ENCODE measurements at regions not wholly inside any gene's neighbourhood (a gene's known extent, or its start where the extent isn't known, plus 50 kb on each side); places are given as distances from the start of the nearest gene placed in this dataset.

- no peak for ATAC-seq
- Histone ChIP-seq H3K9me3 (no peaks in the 10 kb centered on the region), H3K4me1 (no peaks in the 10 kb centered on the region), H3K4me2 (no peak overlapping the region), H3K27ac (no peak overlapping the region), H3K4me3 (no peak overlapping the region)
- ChIA-PET CTCF (no interaction called here), POLR2A (no interaction called here)
- no peak for TF ChIP-seq TP53 (CRISPR knock-in tag; IDR thresholded peaks at IDR 0.05)
- TF ChIP-seq HMGXB4 (CRISPR knock-in tag; IDR thresholded peaks at IDR 0.05; ENCODE audit: borderline replicate concordance): no peak
- TF ChIP-seq JUNB (IDR thresholded peaks at IDR 0.05): no peak
- no peak for TF ChIP-seq KDM5A (IDR thresholded peaks at IDR 0.05)
- no peak for TF ChIP-seq RAD21 (conservative IDR thresholded peaks at IDR 0.05 in 1 of 2, IDR thresholded peaks at IDR 0.05 in 1 of 2)
- TF ChIP-seq FOSL2 (IDR thresholded peaks at IDR 0.05): no peak
- TF ChIP-seq FOSL2 (CRISPR knock-in tag; IDR thresholded peaks at IDR 0.05): no peak
- TF ChIP-seq RARB (CRISPR knock-in tag; IDR thresholded peaks at IDR 0.05): no peak
- TF ChIP-seq PHF8 (IDR thresholded peaks at IDR 0.05; ENCODE audit: borderline replicate concordance, low read depth): no peak
- TF ChIP-seq, protein P1, sequence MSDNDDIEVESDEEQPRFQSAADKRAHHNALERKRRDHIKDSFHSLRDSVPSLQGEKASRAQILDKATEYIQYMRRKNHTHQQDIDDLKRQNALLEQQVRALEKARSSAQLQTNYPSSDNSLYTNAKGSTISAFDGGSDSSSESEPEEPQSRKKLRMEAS (IDR thresholded peaks at IDR 0.05): no peak
- no peak for TF ChIP-seq NR3C1 (IDR thresholded peaks at IDR 0.05)
- TF ChIP-seq BCL3 (IDR thresholded peaks at IDR 0.05): no peak
- TF ChIP-seq, protein P2, sequence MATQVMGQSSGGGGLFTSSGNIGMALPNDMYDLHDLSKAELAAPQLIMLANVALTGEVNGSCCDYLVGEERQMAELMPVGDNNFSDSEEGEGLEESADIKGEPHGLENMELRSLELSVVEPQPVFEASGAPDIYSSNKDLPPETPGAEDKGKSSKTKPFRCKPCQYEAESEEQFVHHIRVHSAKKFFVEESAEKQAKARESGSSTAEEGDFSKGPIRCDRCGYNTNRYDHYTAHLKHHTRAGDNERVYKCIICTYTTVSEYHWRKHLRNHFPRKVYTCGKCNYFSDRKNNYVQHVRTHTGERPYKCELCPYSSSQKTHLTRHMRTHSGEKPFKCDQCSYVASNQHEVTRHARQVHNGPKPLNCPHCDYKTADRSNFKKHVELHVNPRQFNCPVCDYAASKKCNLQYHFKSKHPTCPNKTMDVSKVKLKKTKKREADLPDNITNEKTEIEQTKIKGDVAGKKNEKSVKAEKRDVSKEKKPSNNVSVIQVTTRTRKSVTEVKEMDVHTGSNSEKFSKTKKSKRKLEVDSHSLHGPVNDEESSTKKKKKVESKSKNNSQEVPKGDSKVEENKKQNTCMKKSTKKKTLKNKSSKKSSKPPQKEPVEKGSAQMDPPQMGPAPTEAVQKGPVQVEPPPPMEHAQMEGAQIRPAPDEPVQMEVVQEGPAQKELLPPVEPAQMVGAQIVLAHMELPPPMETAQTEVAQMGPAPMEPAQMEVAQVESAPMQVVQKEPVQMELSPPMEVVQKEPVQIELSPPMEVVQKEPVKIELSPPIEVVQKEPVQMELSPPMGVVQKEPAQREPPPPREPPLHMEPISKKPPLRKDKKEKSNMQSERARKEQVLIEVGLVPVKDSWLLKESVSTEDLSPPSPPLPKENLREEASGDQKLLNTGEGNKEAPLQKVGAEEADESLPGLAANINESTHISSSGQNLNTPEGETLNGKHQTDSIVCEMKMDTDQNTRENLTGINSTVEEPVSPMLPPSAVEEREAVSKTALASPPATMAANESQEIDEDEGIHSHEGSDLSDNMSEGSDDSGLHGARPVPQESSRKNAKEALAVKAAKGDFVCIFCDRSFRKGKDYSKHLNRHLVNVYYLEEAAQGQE (IDR thresholded peaks at IDR 0.05): no peak
- no peak for TF ChIP-seq CBX2 (IDR thresholded peaks at IDR 0.05; ENCODE audit: borderline replicate concordance, low read depth)
- TF ChIP-seq RNF2 (IDR thresholded peaks at IDR 0.05; ENCODE audit: borderline replicate concordance, low read depth): no peak
- TF ChIP-seq SMC3 (IDR thresholded peaks at IDR 0.05): no peak
- TF ChIP-seq MAZ (IDR thresholded peaks at IDR 0.05; ENCODE audit: borderline replicate concordance, low read depth, low read length): no peak
- no peak for FAIRE-seq
- no peak for DNase-seq (ENCODE audit: low read depth in 1 of 2, low spot score in 1 of 2)
- WGBS (ENCODE audit: missing lambda C conversion rate): 35% methylated on average over 6 of the region's 6 CpGs
Observed at GRCh38 chr7:25520516-25520915, 292.2 kb upstream of the NPVF start.

GRCh38 chr7:25521236-25521635 is 292.9 kb upstream of the NPVF start:
- no peak for TF ChIP-seq HEYL (CRISPR knock-in tag; IDR thresholded peaks at IDR 0.05)
- no peak for TF ChIP-seq RAD21 (conservative IDR thresholded peaks at IDR 0.05 in 1 of 2, IDR thresholded peaks at IDR 0.05 in 1 of 2)
- TF ChIP-seq CHD4 (IDR thresholded peaks at IDR 0.05; ENCODE audit: borderline replicate concordance): no peak
- TF ChIP-seq BCL3 (IDR thresholded peaks at IDR 0.05): no peak
- TF ChIP-seq CEBPB (IDR thresholded peaks at IDR 0.05): no peak
- TF ChIP-seq NPAS2 (CRISPR knock-in tag; IDR thresholded peaks at IDR 0.05; ENCODE audit: borderline replicate concordance): no peak
- TF ChIP-seq KDM1A (IDR thresholded peaks at IDR 0.05; ENCODE audit: low read depth): no peak
- TF ChIP-seq KDM5A (IDR thresholded peaks at IDR 0.05): no peak
- no peak for TF ChIP-seq ATOH8 (CRISPR knock-in tag; IDR thresholded peaks at IDR 0.05; ENCODE audit: low read depth)
- ChIA-PET POLR2A (no interaction called here), CTCF (no interaction called here)
- Histone ChIP-seq H3K4me2 (no peak overlapping the region), H3K27ac (no peak overlapping the region), H3K4me3 (no peak overlapping the region), H3K9me3 (no peaks in the 10 kb centered on the region), H3K4me1 (no peaks in the 10 kb centered on the region)
- ATAC-seq (no peak), DNase-seq (ENCODE audit: low read depth in 1 of 2, low spot score in 1 of 2) (no peak), FAIRE-seq (no peak)
- 25% methylated on average over 6 of the region's 6 CpGs for WGBS (ENCODE audit: missing lambda C conversion rate)

Measured in A549 (cell line).